Esophagus muscularis mucosa (tissue), 4 donors: ENCODE measurements at regions not wholly inside any gene's neighbourhood (a gene's known extent, or its start where the extent isn't known, plus 50 kb on each side); places are given as distances from the start of the nearest gene placed in this dataset.

Experiments used
- DNase-seq: peaks from one replicate; pipeline ENCODE4 v3.0.0-alpha.2; 2017; ENCODE audit errors: extremely low spot score
- H3K27ac ChIP-seq, 4 donors: fragments of 200-600 bp; sonication (generic); replicated peaks in 1 of 4; 1 replicate in 3 of 4; 2 replicates in 1 of 4; pipeline ENCODE4 v1.5.1; 2016 to 2019; ENCODE audit warnings: mild to moderate bottlenecking in 1 of 4
- H3K27me3 ChIP-seq, 4 donors: fragments of 200-600 bp; sonication (generic); one replicate each; pipeline versions ENCODE4 v1.5.1 to v1.6.0; 2016 to 2019
- H3K36me3 ChIP-seq, 4 donors: fragments of 200-600 bp; sonication (generic); one replicate each; pipeline ENCODE4 v1.5.1; 2016 to 2019
- H3K4me1 ChIP-seq, 4 donors: fragments of 200-600 bp; sonication (generic); one replicate each; pipeline ENCODE4 v1.5.1; 2016 to 2019
- H3K4me3 ChIP-seq, 4 donors: fragments of 200-600 bp; sonication (generic); 1 replicate in 2 of 4; 2 replicates in 2 of 4; pipeline ENCODE4 v1.5.1; 2016 to 2019; ENCODE audit warnings: mild to moderate bottlenecking in 4 of 4, moderate library complexity in 1 of 4
- H3K9me3 ChIP-seq, 4 donors: fragments of 200-600 bp; sonication (generic); 1 replicate in 3 of 4; 2 replicates in 1 of 4; pipeline ENCODE4 v1.5.1; 2016 to 2019
- CTCF ChIP-seq, 3 experiments: fragments of 200-600 bp in 2 of 3; fragments of 450-650 bp in 1 of 3; sonication (generic) in 2 of 3; IDR thresholded peaks; one replicate each; pipeline ENCODE4 v1.5.1; 2017 to 2019; ENCODE audit warnings: antibody characterized with exemption in 3 of 3, mild to moderate bottlenecking in 2 of 3, moderate library complexity in 1 of 3
- EP300 ChIP-seq: sonication (generic); formaldehyde crosslinking; IDR thresholded peaks from one replicate; pipeline ENCODE4 v1.6.1; 2017; ENCODE audit warnings: antibody characterized with exemption
- POLR2A ChIP-seq: fragments of 450-650 bp; IDR thresholded peaks from one replicate; pipeline ENCODE4 v1.6.1; 2017; ENCODE audit warnings: antibody characterized with exemption, moderate library complexity, mild to moderate bottlenecking, low read depth
- POLR2AphosphoS5 ChIP-seq, 2 donors: sonication (generic); formaldehyde crosslinking; IDR thresholded peaks; one replicate each; pipeline ENCODE4 v1.6.1; 2017; ENCODE audit warnings: antibody characterized with exemption in 2 of 2
- WGBS: methylation state at CpG from one replicate; pipeline ENCODE4 v1.1.5; 2018; 5-methylcytosine and 5-hydroxymethylcytosine counted together
- intact Hi-C: fragments of 100-400 bp; cut with DNase I; formaldehyde crosslinking; loops from one replicate; pipeline ENCODE4 v1.15.1; 2023

- no peak for DNase-seq
- Histone ChIP-seq H3K27ac (no peak overlapping the region), H3K36me3 (no peaks in the 10 kb centered on the region), H3K9me3 (no peaks in the 10 kb centered on the region), H3K4me1 (no peaks in the 10 kb centered on the region), H3K27me3 (no peaks in the 10 kb centered on the region), H3K4me3 (no peak overlapping the region)
- WGBS: 30% methylated on average over 5 of the region's 5 CpGs
- TF ChIP-seq POLR2AphosphoS5 (IDR thresholded peaks at IDR 0.05) (no peak), CTCF (IDR thresholded peaks at IDR 0.05) (no peak), EP300 (no peak), POLR2A (no peak)
- intact Hi-C loops: no loop called here
Measured at GRCh38 chr12:13702381-13702780, 279.0 kb downstream of the GRIN2B start.

DNA sequence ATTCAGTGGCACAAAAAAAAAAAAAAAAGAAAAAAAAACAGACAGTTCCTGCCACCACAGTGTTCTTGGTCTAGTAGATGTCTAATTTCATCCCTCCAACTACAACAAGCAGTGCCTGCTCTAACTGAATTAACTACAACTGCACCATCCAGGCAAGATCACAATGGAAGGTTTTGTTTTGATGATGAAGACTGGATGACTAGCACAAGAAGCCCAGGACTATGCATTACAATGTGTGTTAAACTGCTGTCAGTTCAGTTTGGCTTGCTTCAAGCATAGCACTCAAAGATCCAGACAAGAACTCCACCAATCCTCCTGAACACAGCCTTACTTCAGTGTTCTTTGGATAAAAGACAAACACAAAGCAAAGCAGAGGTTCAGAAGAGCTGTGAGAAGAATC lies 279.9 kb downstream of the GRIN2B start:
- Histone ChIP-seq H3K27me3 (no peaks in the 10 kb centered on the region), H3K36me3 (no peaks in the 10 kb centered on the region), H3K27ac (no peak overlapping the region), H3K4me1 (no peaks in the 10 kb centered on the region), H3K4me3 (no peak overlapping the region), H3K9me3 (no peaks in the 10 kb centered on the region)
- intact Hi-C loops: no loop called here
- no peak for DNase-seq
- TF ChIP-seq CTCF (IDR thresholded peaks at IDR 0.05) (no peak), POLR2A (no peak), EP300 (no peak), POLR2AphosphoS5 (IDR thresholded peaks at IDR 0.05) (no peak)

DNA sequence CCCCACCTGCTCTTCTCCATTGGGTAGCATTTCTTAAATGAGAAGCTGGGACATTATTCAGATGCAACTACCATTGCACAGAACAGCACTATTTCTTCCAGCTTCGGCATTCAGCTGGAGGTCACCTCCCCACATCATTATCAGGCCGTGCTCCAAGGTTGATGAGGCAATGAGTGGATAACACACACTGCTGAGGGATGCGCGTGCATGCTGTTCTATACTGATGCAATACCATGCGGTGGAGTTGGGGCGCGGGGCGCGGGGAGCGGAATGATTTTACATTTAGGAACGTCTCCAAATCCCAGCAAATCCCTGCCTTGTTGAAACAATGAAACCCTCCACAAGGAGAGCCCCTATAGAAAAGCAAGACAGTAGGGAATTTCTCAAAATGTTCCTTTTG lies 283.4 kb downstream of the GRIN2B start:
- no peaks in the 10 kb centered on the region for H3K36me3 ChIP-seq
- no peak for DNase-seq
- H3K27ac ChIP-seq: no peak overlapping the region
- no peaks in the 10 kb centered on the region for H3K4me1 ChIP-seq
- intact Hi-C loops: no loop called here
- no peak overlapping the region for H3K4me3 ChIP-seq
- H3K9me3 ChIP-seq: no peaks in the 10 kb centered on the region
- TF ChIP-seq POLR2AphosphoS5 (IDR thresholded peaks at IDR 0.05) (no peak), CTCF (IDR thresholded peaks at IDR 0.05) (no peak), POLR2A (no peak), EP300 (no peak)
- no peaks in the 10 kb centered on the region for H3K27me3 ChIP-seq
- WGBS: 95% methylated on average over 11 of the region's 11 CpGs

DNA sequence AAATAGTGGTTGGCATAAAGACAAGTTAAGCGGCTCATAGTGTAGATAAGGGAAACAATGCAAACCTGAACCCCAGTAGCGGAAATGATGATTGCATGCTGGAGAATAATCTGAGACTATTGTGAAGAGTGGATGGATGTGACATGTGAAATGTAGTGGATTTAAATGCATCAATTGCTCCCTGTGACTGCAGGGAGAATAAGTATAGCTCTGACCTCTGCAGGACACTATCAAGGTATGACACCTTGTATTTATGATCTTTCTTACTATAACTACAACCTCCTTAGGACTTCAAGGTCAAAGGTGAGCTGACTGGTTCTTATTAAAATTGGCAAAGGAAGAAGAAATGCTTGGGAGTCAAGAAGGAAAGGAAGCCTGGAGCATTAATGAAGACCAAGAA lies 285.6 kb downstream of the GRIN2B start:
- 67% methylated on average over 2 of the region's 2 CpGs for WGBS
- intact Hi-C loops: no loop called here
- Histone ChIP-seq H3K27me3 (no peaks in the 10 kb centered on the region), H3K4me3 (no peak overlapping the region), H3K4me1 (no peaks in the 10 kb centered on the region), H3K36me3 (no peaks in the 10 kb centered on the region), H3K27ac (no peak overlapping the region), H3K9me3 (no peaks in the 10 kb centered on the region)
- no peak for TF ChIP-seq POLR2A
- no peak for TF ChIP-seq POLR2AphosphoS5 (IDR thresholded peaks at IDR 0.05)
- no peak for TF ChIP-seq EP300
- TF ChIP-seq CTCF (IDR thresholded peaks at IDR 0.05): no peak
- DNase-seq: no peak

DNA sequence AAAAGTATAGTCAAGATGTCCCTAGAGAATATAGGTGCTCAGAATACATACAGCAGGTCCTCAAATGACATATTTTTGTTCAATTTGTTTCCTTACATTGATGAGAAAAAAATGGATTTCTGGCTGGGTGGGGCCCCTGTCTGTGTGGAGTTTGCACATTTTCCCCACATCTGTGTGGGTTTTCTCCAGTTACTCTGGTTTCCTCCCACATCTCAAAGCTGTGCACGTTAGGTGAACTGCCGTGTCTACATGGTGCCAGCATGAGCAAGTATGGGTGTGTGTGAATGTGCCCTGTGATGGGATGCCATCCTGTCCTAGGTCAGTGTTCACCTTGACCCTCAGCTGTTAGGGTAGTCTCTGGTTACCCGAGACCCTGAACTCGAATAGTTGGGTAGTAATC lies 289.1 kb downstream of the GRIN2B start:
- TF ChIP-seq CTCF (IDR thresholded peaks at IDR 0.05) (no peak), POLR2A (no peak), POLR2AphosphoS5 (IDR thresholded peaks at IDR 0.05) (no peak), EP300 (no peak)
- Histone ChIP-seq H3K27ac (no peak overlapping the region), H3K4me1 (no peaks in the 10 kb centered on the region), H3K36me3 (no peaks in the 10 kb centered on the region), H3K9me3 (no peaks in the 10 kb centered on the region), H3K4me3 (no peak overlapping the region), H3K27me3 (no peaks in the 10 kb centered on the region)
- DNase-seq: no peak
- intact Hi-C loops: no loop called here
- WGBS: 82% methylated on average over 4 of the region's 4 CpGs
